NT2/D1 (cell line): ENCODE measurements at regions not wholly inside any gene's neighbourhood (a gene's known extent, or its start where the extent isn't known, plus 50 kb on each side); places are given as distances from the start of the nearest gene placed in this dataset.

Experiments used
- SUZ12 ChIP-seq: IDR thresholded peaks from 2 replicates; pipeline ENCODE4 v1.6.1; 2011; ENCODE audit not compliant: insufficient read length, insufficient read depth; ENCODE audit errors: extremely low read depth
- YY1 ChIP-seq: IDR thresholded peaks from 2 replicates; pipeline ENCODE4 v1.6.1; 2011; ENCODE audit not compliant: insufficient read length, insufficient read depth

DNA sequence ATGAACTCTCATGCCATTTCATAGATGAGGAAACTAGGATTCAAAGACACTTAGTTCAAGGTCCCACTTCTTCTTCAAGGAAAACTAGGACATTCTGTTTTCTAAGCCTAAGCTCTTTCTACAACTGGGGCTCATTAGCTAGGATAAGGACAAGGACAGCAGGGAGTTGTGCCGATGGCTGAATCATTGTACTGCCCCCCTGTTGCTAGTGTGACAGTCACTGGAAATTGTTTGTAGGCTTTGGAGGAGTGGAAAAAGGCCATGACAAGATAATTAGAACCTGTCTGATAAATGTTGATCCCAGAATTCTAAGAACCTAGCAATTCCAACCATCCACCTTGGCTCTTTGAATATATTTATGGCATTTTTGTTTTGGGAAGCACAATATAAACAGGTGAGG is 445.7 kb downstream of the CDH8 start:
- TF ChIP-seq YY1 (no peak), SUZ12 (no peak)
